ENCODE measurements at regions not wholly inside any gene's neighbourhood (a gene's known extent, or its start where the extent isn't known, plus 50 kb on each side); places are given as distances from the start of the nearest gene placed in this dataset.

- H3K27ac ChIP-seq, result peak overlapping the region in 1 of 2 donors; percentile 24
- no peaks in the 10 kb centered on the region for H3K4me1 ChIP-seq
- H3K9me3 ChIP-seq, result no peaks in the 10 kb centered on the region
- H3K4me3 ChIP-seq, result no peak overlapping the region
- intact Hi-C loops (cut with DNase I; ENCODE audit: low total_unique reads), result no loop called here
- no peak for TF ChIP-seq POLR2A (IDR thresholded peaks at IDR 0.05)
- TF ChIP-seq, protein P1, sequence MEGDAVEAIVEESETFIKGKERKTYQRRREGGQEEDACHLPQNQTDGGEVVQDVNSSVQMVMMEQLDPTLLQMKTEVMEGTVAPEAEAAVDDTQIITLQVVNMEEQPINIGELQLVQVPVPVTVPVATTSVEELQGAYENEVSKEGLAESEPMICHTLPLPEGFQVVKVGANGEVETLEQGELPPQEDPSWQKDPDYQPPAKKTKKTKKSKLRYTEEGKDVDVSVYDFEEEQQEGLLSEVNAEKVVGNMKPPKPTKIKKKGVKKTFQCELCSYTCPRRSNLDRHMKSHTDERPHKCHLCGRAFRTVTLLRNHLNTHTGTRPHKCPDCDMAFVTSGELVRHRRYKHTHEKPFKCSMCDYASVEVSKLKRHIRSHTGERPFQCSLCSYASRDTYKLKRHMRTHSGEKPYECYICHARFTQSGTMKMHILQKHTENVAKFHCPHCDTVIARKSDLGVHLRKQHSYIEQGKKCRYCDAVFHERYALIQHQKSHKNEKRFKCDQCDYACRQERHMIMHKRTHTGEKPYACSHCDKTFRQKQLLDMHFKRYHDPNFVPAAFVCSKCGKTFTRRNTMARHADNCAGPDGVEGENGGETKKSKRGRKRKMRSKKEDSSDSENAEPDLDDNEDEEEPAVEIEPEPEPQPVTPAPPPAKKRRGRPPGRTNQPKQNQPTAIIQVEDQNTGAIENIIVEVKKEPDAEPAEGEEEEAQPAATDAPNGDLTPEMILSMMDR (IDR thresholded peaks at IDR 0.05), result no peak
- H3K27me3 ChIP-seq, result no peaks in the 10 kb centered on the region
- H3K36me3 ChIP-seq, result no peaks in the 10 kb centered on the region
- no peak for DNase-seq
Measured at GRCh38 chr21:27674041-27674615, 707.2 kb upstream of the ADAMTS5 start.

DNA sequence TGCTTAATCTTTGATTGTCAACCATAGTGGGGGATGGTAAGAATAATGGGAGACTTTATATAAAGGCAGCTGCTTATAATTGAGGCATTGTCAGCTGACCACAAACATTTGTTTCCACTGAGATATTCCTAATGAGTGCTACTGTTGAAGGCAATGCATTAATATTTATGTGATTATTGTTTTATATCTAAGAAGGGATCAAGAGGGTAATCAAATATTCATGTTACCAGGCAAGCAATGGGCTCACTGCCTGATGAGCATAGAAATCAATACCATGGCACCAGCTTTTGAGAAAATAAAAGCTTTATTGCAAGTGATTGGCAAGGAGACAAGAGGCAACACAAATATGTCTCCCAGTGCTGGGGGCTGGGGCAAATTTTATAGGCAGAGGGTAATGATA, 706.7 kb upstream of the ADAMTS5 start:
- TF ChIP-seq, protein P1 (IDR thresholded peaks at IDR 0.05), result no peak
- no peak for TF ChIP-seq POLR2A (IDR thresholded peaks at IDR 0.05)
- no peaks in the 10 kb centered on the region for H3K36me3 ChIP-seq
- no peak for DNase-seq
- no peak overlapping the region for H3K27ac ChIP-seq
- H3K4me1 ChIP-seq, result no peaks in the 10 kb centered on the region
- no peak overlapping the region for H3K4me3 ChIP-seq
- H3K9me3 ChIP-seq, result no peaks in the 10 kb centered on the region
- intact Hi-C loops (cut with DNase I; ENCODE audit: low total_unique reads), result no loop called here
- H3K27me3 ChIP-seq, result no peaks in the 10 kb centered on the region

GRCh38 chr21:27671207-27671606, 704.3 kb upstream of the ADAMTS5 start:
- intact Hi-C loops (cut with DNase I; ENCODE audit: low total_unique reads), result no loop called here
- H3K36me3 ChIP-seq, result no peaks in the 10 kb centered on the region
- no peak overlapping the region for H3K27ac ChIP-seq
- no peaks in the 10 kb centered on the region for H3K4me1 ChIP-seq
- no peak for TF ChIP-seq POLR2A (IDR thresholded peaks at IDR 0.05)
- TF ChIP-seq, protein P1 (IDR thresholded peaks at IDR 0.05), result no peak
- H3K9me3 ChIP-seq, result no peaks in the 10 kb centered on the region
- DNase-seq, result no peak
- no peaks in the 10 kb centered on the region for H3K27me3 ChIP-seq
- H3K4me3 ChIP-seq, result no peak overlapping the region

GRCh38 chr21:27653481-27653880, 686.6 kb upstream of the ADAMTS5 start:
- intact Hi-C loops (cut with DNase I; ENCODE audit: low total_unique reads), result no loop called here

GRCh38 chr21:27649762-27650161, 682.9 kb upstream of the ADAMTS5 start:
- no peak overlapping the region for H3K27ac ChIP-seq
- no peak for DNase-seq
- no peaks in the 10 kb centered on the region for H3K9me3 ChIP-seq
- TF ChIP-seq POLR2A (IDR thresholded peaks at IDR 0.05), result no peak
- TF ChIP-seq, protein P1 (IDR thresholded peaks at IDR 0.05), result no peak
- no peaks in the 10 kb centered on the region for H3K4me1 ChIP-seq
- intact Hi-C loops (cut with DNase I; ENCODE audit: low total_unique reads), result no loop called here
- H3K36me3 ChIP-seq, result no peaks in the 10 kb centered on the region
- no peaks in the 10 kb centered on the region for H3K27me3 ChIP-seq
- no peak overlapping the region for H3K4me3 ChIP-seq

More at GRCh38 chr21:27653481-27653880, 686.6 kb upstream of the ADAMTS5 start:
- no peaks in the 10 kb centered on the region for H3K36me3 ChIP-seq
- H3K4me3 ChIP-seq, result no peak overlapping the region
- no peaks in the 10 kb centered on the region for H3K9me3 ChIP-seq
- H3K4me1 ChIP-seq, result no peaks in the 10 kb centered on the region
- DNase-seq, result no peak
- H3K27ac ChIP-seq, result no peak overlapping the region
- TF ChIP-seq, protein P1 (IDR thresholded peaks at IDR 0.05), result no peak
- no peak for TF ChIP-seq POLR2A (IDR thresholded peaks at IDR 0.05)
- no peaks in the 10 kb centered on the region for H3K27me3 ChIP-seq

Measured in uterus (tissue), 3 donors.